ENCODE measurements at regions not wholly inside any gene's neighbourhood (a gene's known extent, or its start where the extent isn't known, plus 50 kb on each side); places are given as distances from the start of the nearest gene placed in this dataset.

DNA sequence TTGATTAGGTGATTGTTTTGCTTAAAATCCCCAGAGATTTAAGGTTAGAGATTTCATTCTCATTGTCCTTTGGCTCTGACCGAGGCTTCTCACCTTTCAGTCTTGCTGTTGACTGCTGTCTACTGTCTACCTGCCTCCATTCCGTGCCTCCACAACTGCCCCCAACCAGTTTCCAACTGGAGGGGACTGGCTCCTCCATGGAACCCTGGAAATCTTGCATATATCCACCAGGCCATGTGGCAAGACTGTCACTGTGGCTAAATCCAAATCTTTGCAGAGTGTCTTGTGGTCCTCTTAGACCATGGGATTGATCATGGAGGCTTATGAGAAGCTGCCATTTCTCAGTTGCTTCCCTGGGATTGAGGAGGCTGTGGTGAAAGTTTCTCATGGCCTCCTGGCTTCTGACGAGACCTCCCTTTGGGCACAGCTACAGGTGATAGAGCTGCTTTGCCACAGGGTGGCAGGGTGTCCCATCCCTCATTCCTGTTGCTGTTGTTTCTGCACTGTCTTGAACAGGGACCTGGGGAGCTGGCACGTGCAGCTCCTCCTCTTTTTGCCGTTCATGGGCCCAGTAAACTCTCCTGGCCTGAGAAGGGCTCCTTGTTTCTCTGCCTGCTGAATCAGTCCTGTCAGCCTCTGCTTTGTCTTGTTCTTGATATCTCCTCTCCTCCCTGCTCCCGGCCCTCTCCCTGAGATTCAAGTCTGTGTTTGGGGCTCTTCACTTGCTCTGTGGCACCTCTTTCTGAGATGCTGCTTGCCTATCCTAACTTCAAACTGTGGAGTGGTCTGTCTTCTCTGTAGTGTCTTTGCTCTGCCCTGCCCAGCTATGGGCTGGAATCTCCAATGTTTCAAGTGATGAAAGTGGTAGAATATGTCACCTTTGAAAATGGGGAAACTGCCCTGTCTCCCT lies 63.6 kb upstream of the IGFBP3 start (continued):
- TF ChIP-seq, protein P1, sequence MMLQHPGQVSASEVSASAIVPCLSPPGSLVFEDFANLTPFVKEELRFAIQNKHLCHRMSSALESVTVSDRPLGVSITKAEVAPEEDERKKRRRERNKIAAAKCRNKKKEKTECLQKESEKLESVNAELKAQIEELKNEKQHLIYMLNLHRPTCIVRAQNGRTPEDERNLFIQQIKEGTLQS (IDR thresholded peaks at IDR 0.05; ENCODE audit: insufficient read depth, low read depth, low read length): no peak
- TF ChIP-seq ZNF274 (IDR thresholded peaks at IDR 0.05; ENCODE audit: borderline replicate concordance, extremely low read depth, low read length): no peak

Measured in H1 (cell line).